ENCODE measurements at regions not wholly inside any gene's neighbourhood (a gene's known extent, or its start where the extent isn't known, plus 50 kb on each side); places are given as distances from the start of the nearest gene placed in this dataset.

DNA sequence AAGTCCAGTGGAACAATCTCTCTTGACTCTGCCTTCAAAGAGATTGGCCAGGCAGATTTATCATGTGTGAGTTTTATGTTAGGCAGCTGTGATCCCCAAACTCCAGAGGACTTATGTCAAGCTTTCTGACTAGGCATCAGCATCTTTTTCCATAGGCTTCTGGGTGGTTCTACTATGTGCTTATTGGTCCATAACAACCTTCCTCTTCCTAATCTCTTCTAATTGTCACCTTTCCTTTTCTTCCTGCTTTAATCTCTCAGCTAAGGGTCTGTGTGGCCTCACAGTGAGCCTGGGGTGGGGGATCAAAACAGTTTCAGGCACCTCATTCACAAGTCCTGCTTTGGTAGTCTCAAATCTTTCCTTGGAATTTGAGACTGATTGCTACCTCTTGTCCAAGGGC is 170.9 kb upstream of the CHD1 start:
- TF ChIP-seq, protein P1, sequence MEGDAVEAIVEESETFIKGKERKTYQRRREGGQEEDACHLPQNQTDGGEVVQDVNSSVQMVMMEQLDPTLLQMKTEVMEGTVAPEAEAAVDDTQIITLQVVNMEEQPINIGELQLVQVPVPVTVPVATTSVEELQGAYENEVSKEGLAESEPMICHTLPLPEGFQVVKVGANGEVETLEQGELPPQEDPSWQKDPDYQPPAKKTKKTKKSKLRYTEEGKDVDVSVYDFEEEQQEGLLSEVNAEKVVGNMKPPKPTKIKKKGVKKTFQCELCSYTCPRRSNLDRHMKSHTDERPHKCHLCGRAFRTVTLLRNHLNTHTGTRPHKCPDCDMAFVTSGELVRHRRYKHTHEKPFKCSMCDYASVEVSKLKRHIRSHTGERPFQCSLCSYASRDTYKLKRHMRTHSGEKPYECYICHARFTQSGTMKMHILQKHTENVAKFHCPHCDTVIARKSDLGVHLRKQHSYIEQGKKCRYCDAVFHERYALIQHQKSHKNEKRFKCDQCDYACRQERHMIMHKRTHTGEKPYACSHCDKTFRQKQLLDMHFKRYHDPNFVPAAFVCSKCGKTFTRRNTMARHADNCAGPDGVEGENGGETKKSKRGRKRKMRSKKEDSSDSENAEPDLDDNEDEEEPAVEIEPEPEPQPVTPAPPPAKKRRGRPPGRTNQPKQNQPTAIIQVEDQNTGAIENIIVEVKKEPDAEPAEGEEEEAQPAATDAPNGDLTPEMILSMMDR (IDR thresholded peaks at IDR 0.05; ENCODE audit: borderline replicate concordance, extremely low read depth, low read length, poor library complexity, severe bottlenecking) = no peak
- no peak for TF ChIP-seq EZH2 (IDR thresholded peaks at IDR 0.05; ENCODE audit: borderline replicate concordance, low read depth, low read length, severe bottlenecking)
